HG03520 (cell line): ENCODE measurements at regions not wholly inside any gene's neighbourhood (a gene's known extent, or its start where the extent isn't known, plus 50 kb on each side); places are given as distances from the start of the nearest gene placed in this dataset.
"Not testable (repeated sequence)": the region's sequence is repeated elsewhere in the genome, so short reads cannot be mapped to it uniquely, and the experiment has no call there.

Experiments
- ATAC-seq: cut with Tn5 transposase; IDR thresholded peaks from one replicate; pipeline ENCODE4 v1.9.1; 2021; ENCODE audit warnings: mild to moderate bottlenecking, moderate library complexity; ENCODE audit not compliant: unreplicated experiment

GRCh38 chr6:103826209-103826608 lies 1033.5 kb downstream of the HACE1 start:
- ATAC-seq, result no peak

DNA sequence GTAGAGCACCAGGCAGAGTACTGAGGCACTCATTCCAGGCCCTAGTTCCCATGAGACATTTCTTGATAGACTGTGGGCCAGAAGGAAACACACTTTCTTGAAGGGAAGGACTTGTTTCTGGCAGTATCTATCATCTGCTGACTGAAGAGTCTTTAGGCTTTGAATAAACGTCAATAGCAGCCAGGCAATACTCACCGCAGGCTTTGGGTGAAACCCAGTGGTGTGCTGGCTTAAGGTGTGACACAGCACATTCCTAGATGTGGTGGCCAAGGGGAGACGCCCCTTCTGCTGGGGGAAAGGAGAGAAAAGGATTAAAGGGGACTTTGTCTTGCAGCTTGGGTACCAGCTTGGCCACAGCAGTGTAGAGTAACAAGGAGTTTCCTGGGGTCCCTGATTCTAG lies 1039.6 kb downstream of the HACE1 start:
- ATAC-seq, result no peak

- no peak for ATAC-seq
These were observed 1040.2 kb downstream of the HACE1 start for GRCh38 chr6:103819509-103819908.

DNA sequence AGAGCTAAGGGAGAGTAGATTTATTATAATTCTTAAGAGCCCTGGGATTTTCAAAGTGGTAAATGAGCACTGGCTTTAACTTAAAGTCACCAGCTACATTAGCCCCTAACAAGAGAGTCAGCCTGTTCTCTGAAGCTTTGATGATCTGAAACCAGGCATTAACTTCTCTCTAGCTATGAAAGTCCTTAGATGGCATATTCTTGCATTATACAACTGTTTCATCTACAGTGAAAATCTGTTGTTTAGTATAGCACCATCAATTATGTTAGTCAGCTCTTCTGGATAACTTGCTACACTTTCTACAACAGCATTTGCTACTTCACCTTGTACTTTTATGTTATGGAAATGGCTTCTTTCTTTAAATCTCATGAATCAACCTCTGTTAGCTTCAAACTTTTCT lies 1046.7 kb downstream of the HACE1 start:
- ATAC-seq, result no peak

DNA sequence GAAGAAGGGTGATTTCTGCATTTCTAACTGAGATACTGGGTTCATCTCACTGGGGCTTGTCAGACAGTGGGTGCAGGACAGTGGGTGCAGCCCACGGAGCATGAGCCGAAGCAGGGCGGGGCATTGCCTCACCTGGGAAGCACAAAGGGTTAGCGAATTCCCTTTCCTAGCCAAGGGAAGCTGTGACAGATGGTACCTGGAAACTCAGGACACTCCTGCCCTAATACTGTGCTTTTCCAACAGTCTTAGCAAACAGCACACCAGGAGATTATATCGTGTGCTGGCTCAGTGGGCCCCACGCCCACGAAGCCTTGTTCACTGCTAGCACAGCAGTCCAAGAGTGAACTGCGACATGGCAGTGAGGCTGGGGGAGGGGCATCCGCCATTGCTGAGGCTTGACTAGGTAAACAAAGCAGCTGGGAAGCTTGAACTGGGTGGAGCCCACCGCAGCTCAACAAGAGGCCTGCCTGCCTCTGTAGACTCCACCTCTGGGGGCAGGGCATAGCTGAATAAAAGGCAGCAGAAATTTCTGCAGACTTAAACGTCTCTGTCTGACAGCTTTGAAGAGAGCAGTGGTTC lies 1057.7 kb downstream of the HACE1 start:
- ATAC-seq, result not testable (repeated sequence)

GRCh38 chr6:103799971-103800670 lies 1059.6 kb downstream of the HACE1 start:
- ATAC-seq, result no peak

- ATAC-seq, result no peak
These were observed 1061.6 kb downstream of the HACE1 start for GRCh38 chr6:103798166-103798565.

- ATAC-seq, result no peak
These were observed 1062.0 kb downstream of the HACE1 start for GRCh38 chr6:103797738-103798137.

GRCh38 chr6:103791458-103791857 lies 1068.3 kb downstream of the HACE1 start:
- no peak for ATAC-seq

- no peak for ATAC-seq
These were observed 1075.6 kb downstream of the HACE1 start for GRCh38 chr6:103784117-103784516.

GRCh38 chr6:103783329-103783728 lies 1076.4 kb downstream of the HACE1 start:
- ATAC-seq, result no peak

- no peak for ATAC-seq
These were observed 1090.3 kb downstream of the HACE1 start for GRCh38 chr6:103769431-103769830.

DNA sequence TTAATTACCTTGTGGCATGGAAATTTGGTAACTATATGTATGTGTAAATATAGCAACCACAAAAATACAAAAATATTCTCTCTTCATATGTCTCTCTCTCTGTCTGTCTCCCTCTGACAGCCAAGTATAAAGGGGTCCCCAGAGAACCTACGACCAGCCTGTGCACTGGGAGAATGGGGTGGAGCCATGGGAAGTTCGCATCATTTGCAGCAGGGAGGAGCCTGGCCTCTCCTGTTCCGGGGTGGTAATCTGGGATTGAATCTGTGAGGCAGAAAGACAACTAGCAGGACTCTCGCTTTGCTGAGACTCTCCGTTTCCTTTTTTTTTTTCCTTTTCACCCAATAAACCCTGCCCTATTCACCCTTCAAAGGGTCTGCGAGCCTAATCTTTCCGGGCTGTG lies 1109.1 kb downstream of the HACE1 start:
- ATAC-seq, result no peak

GRCh38 chr6:103734016-103734415 lies 1125.7 kb downstream of the HACE1 start:
- no peak for ATAC-seq

DNA sequence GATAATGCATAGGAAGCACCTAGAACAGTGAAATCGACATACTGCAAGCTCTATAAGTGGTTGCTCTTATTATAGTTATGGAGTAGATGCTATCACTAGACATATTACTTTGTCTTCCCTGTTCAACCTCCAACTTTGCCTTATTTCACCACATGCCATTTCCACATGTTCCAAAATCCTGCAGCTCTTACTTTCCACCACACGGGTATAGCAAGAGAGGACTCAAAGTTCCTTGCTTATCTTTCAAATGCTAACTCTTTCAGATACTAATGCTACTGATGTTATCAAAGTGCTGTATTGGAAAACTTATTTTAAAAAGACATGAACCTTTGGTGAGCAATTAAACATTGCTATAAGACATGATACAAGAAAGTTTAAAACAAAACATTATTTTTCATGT lies 1130.1 kb downstream of the HACE1 start:
- ATAC-seq, result no peak

GRCh38 chr6:103723438-103724322 lies 1136.0 kb downstream of the HACE1 start:
- ATAC-seq, result no peak

- no peak for ATAC-seq
These were observed 1137.0 kb downstream of the HACE1 start for GRCh38 chr6:103722683-103723082.

DNA sequence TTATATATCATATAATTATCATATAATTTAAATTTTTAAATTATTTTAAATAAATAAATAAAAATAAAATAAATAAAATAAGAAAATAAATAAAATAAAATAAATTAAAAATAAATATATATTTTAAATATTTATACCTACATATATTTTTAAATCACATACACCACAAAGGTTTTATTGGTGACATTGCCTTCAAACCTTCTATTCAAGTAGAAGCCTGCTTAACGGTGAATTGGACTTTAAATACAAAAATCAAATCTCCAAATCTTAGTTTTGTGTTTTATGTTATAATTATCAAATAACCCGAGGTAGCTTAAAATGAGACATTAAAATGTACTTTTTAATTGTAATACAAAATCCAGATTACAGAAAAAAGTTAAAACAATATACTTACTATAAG lies 1137.8 kb downstream of the HACE1 start:
- ATAC-seq, result no peak

DNA sequence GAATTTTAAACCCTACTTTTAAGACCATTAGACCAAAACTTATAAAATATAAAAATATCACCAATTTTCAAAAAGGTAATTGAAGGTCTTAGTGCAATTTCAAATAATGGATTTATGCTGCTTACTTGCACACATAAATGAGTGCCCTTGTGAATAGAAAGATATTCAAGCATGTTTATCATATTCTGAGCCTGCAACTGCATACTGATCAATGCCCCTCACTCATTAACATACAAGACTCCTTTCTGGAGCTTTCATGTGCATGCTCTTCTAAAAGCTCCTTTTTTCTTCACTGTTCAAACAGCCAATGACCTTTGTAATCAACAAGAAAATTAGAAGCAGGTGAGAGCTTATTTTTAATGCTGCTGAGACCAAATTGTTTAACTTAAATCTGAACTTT lies 1139.3 kb downstream of the HACE1 start:
- ATAC-seq, result no peak

DNA sequence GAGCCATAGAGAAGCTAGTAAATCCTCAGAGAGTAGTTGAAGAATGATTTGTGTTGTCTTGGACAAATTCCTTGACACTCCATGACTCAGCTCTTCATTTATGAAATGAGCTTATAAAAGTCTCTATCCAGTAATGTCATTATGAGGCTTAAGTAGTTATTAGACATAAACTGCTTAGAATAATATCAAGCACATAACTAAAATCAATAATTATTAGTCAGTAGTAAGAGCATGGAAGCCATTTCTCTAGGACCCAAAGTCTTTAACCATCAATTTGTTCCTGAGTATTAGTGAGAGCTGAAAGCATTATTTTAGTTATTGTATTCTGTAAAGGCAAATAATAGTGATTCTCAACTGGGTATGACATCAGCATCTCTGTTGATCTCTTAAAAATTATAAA lies 1140.2 kb downstream of the HACE1 start:
- ATAC-seq, result no peak

GRCh38 chr6:103715269-103715668 lies 1144.5 kb downstream of the HACE1 start:
- ATAC-seq, result no peak

- not testable (repeated sequence) for ATAC-seq
These were observed 1150.5 kb downstream of the HACE1 start for GRCh38 chr6:103709236-103709635.
